HG02973 (cell line): ENCODE measurements at regions not wholly inside any gene's neighbourhood (a gene's known extent, or its start where the extent isn't known, plus 50 kb on each side); places are given as distances from the start of the nearest gene placed in this dataset.
"Not testable (repeated sequence)": the region's sequence is repeated elsewhere in the genome, so short reads cannot be mapped to it uniquely, and the experiment has no call there.

Experiments used
- ATAC-seq: cut with Tn5 transposase; IDR thresholded peaks from one replicate; pipeline ENCODE4 v1.9.1; 2021; ENCODE audit warnings: moderate library complexity; ENCODE audit not compliant: unreplicated experiment

GRCh38 chr1:67482733-67483482 is 52.7 kb upstream of the SERBP1 start:
- ATAC-seq = no peak

- no peak for ATAC-seq
These were observed 54.3 kb upstream of the SERBP1 start for GRCh38 chr1:67484492-67484891.

DNA sequence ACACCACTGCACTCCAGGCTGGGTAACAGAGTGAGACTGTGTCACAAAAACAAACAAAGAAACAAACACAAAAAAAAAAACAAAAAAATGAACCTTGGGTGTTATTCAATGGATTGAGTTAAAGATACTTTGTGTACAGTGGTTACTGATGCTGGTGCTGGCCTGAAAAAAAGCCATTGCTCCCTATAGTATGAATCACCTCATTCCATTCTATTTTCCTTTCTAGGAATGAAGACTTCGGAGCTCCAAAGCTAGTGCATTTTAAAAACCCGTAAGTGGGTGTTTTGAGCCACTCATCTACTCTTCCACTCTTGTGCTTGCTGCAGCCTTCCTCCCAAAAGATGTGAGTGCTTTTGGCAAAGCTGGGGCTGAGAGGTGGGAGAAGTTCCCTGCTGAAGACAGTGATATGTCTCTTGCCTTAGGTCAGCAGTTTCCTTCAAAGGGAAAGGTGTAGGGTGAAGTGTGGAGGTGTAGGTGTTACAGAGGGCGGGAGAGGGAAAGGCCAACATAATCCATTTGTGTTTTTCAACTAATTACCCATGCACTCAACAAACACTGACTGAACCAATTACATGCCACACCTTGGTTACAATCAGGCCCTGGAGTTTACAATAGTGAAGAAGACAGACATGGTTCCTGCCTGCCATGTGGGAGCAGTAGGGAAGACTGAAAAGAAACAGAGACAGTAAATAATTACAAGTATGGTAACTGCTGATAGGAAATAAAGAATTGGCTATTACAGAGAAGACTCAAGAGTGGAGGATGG is 55.0 kb upstream of the SERBP1 start:
- ATAC-seq = no peak

DNA sequence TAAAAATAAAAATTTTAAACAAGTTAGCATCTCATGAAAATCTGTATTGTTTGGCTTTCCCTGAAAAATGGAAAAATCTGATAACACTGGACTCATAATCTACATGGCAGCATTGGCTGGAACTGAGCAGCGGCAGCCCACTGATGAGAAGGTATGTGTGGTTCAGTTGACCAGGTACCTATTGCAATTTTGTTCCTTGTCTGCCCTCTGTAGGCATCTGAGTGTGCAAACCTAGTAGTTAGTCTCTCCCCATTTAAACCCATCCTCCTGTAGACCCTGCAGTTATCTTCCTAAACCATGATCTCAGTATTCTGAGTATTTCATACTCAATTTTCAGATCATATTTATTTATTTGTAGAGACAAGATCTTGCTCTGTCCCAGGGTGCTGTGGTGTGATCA is 59.4 kb upstream of the SERBP1 start:
- no peak for ATAC-seq

GRCh38 chr1:67491280-67491679 is 61.1 kb upstream of the SERBP1 start:
- no peak for ATAC-seq

GRCh38 chr1:67493148-67493547 is 62.9 kb upstream of the SERBP1 start:
- ATAC-seq = no peak

DNA sequence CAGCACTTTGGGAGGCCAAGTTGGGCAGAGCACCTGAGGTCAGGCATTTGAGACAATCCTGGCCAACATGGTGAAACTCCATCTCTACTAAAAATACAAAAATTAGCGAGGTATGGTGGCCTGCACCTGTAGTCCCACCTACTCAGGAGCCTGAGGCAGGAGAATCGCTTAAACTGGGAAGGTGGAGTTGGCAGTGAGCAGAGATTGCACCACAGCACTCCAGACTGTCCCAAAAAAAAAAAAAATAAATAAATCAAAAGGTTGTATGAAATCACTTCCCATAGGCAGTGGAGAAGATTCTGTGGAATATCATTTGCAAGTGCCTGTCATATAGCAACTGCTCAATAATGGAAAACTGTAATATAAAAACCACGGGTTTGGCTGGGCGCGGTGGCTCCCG is 65.1 kb upstream of the SERBP1 start:
- no peak for ATAC-seq

- ATAC-seq = no peak
These were observed 66.1 kb upstream of the SERBP1 start for GRCh38 chr1:67496329-67496728.

GRCh38 chr1:67500413-67500959 is 70.3 kb upstream of the SERBP1 start:
- peak; percentile 99 for ATAC-seq

DNA sequence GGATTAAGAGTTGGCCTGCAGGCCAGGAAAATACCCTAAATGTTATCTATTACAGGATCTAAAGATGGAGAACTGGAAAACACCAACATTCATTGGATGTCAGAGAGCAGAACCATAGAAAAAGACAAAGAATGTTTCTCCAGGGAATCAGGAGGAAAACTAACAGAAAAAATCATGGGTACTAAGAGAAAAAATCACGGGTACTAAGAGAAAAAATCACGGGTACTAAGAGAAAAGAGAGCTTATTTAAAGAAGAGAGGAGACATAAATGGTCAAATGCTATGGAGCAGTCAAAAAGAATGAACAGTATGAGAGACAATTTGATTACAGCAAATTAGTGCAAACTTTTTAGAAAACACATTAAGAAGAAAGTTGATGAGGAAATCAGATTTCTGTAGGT is 73.8 kb upstream of the SERBP1 start:
- ATAC-seq = no peak

GRCh38 chr1:67513392-67514294 is 83.4 kb upstream of the SERBP1 start:
- ATAC-seq = not testable (repeated sequence)

DNA sequence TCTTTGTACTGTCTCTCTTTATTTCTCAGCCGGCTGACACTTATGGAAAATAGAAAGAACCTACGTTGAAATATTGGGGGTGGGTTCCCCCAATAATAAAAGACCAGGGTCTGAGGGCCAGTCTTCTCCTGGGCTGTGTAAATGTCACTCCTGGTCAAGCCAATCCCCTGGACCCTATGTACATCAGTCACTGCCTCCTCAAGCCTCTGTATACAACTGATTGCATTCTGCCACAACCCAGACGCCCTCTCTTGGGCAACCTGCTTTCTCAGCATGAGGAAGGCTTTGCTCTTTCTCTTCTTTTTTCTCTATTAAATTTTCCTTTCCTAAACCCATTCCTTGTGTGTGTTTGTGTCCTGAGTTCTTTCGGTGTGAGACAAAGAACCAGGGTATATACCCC is 84.1 kb upstream of the SERBP1 start:
- ATAC-seq = no peak

DNA sequence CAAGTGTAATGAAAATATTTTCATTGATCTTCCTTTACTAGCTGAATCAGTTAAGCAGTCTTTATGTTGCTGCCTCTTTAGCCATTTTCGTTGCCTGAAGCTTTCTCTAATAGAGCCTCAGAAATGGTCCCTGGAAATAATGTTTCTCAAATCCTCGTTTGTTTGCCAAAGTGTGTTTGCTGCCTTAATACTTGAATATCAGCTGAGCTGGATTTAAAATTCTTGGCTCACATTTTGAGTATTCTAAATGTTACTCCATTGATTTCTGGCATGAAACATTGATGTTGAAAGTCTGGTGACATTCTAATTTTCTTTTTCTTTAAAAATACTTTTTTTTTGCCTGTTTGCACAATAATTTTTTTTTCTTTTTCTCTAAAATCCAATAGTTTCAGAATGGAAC is 84.6 kb upstream of the SERBP1 start:
- ATAC-seq = no peak

GRCh38 chr1:67515324-67516080 is 85.3 kb upstream of the SERBP1 start:
- no peak for ATAC-seq

GRCh38 chr1:67517046-67517445 is 86.8 kb upstream of the SERBP1 start:
- no peak for ATAC-seq

DNA sequence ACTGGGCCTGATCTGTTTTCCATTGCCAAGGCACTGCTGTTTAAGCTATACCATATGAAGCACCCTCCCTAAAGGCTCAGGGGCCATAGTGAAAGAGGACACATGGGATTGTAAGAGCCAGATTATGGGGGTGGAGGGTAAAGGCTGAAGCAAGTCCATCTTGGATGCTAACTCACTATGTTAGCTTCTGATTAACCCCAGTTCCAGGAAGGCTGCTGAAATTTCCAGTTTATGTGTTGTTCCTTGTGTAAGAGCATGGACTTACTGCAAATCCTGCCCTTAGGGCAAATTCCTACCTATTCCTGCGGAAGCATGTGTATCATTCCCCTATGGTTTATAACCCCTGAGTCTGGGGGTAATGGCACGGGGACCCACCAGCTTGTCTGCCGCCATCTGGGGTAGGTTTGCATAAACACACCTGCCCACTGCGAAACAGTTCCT is 91.8 kb upstream of the SERBP1 start:
- no peak for ATAC-seq

- no peak for ATAC-seq
These were observed 92.6 kb upstream of the SERBP1 start for GRCh38 chr1:67522793-67523192.

DNA sequence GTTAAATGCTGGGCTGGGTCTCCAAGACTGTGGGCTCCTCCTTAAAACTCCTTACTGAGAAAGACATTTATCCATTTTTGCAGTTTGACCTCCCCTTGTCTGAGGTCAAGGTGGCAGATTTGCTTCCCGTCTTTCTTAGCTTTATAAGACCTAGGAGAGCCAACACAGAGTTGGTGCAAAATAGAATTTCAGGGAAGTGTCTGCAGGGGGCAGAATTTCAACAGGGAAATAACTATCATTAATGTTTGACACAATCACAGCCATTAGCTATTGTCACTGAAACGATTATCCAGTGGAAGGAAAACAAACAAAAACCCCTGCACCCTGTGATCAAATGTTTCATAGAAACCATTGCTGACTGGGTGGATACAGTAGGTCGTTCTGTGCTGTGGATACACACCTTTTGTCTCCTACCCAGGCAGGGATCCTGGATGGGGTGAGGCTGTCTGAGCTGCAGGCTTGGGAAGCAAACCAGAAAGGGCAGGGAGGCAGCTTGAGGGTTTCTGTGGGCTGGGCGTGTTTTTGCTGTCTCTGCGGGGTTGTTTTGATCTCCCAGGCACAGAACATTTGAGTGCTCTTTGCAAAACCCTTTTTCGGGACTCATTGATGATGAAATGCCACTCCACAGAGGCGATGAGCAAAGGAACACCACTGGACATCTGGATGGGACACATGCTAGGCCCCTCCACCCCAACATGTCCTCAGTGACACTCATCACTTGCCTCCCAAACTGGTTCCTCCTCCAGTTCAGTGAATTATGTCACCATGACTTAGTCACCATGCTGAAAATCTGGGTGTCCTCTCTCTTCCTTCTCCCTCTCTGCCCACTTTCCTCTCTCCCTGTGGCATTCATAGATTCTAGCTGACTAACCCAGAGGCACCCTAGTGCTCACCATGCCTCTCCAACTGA is 94.2 kb upstream of the SERBP1 start:
- ATAC-seq = no peak

- no peak for ATAC-seq
These were observed 95.0 kb upstream of the SERBP1 start for GRCh38 chr1:67525053-67525760.
